Keratinocyte (primary cell): ENCODE measurements at regions not wholly inside any gene's neighbourhood (a gene's known extent, or its start where the extent isn't known, plus 50 kb on each side); places are given as distances from the start of the nearest gene placed in this dataset.

Experiments used
- DNase-seq: peaks from one replicate; pipeline ENCODE4 v3.0.0-alpha.2; 2011; ENCODE audit warnings: low read depth, missing footprints, low spot score
- FAIRE-seq: peaks from 2 replicates; lab custom pipeline; 2011; peaks lifted over from hg19 to GRCh38; lab: Jason Lieb, UNC
- H2AFZ ChIP-seq: 2 replicates; pipeline ENCODE4 v1.6.0; 2012; ENCODE audit warnings: low read length, control low read depth, inconsistent platforms; ENCODE audit not compliant: control insufficient read depth
- H3K27ac ChIP-seq: 2 replicates; pipeline ENCODE4 v1.5.1; 2011; ENCODE audit warnings: low read length; ENCODE audit not compliant: control insufficient read depth, insufficient read depth
- H3K27me3 ChIP-seq: 3 replicates; pipeline ENCODE4 v1.6.0; 2011; ENCODE audit warnings: low read length; ENCODE audit not compliant: control insufficient read depth, insufficient read depth; ENCODE audit errors: extremely low read depth
- H3K36me3 ChIP-seq, 2 experiments: 2 replicates in 1 of 2; 3 replicates in 1 of 2; pipeline ENCODE4 v1.5.1; 2011; ENCODE audit warnings: low read length in 2 of 2, mild to moderate bottlenecking in 1 of 2; ENCODE audit not compliant: control insufficient read depth in 2 of 2, insufficient read depth in 2 of 2; ENCODE audit errors: extremely low read depth in 1 of 2
- H3K4me1 ChIP-seq: 3 replicates; pipeline ENCODE4 v1.5.1; 2011; ENCODE audit warnings: low read length; ENCODE audit not compliant: control insufficient read depth, insufficient read depth; ENCODE audit errors: extremely low read depth
- H3K4me2 ChIP-seq: 3 replicates; pipeline ENCODE4 v1.6.0; 2011; ENCODE audit warnings: low read depth, low read length; ENCODE audit not compliant: control insufficient read depth, insufficient read depth; ENCODE audit errors: extremely low read depth
- H3K4me3 ChIP-seq, 3 experiments: fragments of 200-600 bp in 1 of 3; sonication (generic) in 1 of 3; 2 replicates in 2 of 3; 3 replicates in 1 of 3; pipeline ENCODE4 v1.5.1; 2011 to 2016; ENCODE audit warnings: low read length in 3 of 3, mild to moderate bottlenecking in 3 of 3, control low read depth in 2 of 3, inconsistent platforms in 1 of 3, low read depth in 1 of 3, mixed read lengths in 1 of 3, mixed run types in 1 of 3, moderate library complexity in 1 of 3; ENCODE audit not compliant: control insufficient read depth in 2 of 3, insufficient read depth in 2 of 3; ENCODE audit errors: extremely low read depth in 1 of 3
- H3K79me2 ChIP-seq: 2 replicates; pipeline ENCODE4 v1.6.0; 2012; ENCODE audit warnings: low read length; ENCODE audit not compliant: control insufficient read depth, insufficient read depth
- H3K9ac ChIP-seq: 3 replicates; pipeline ENCODE4 v1.6.0; 2011; ENCODE audit warnings: low read length; ENCODE audit not compliant: control insufficient read depth, insufficient read depth; ENCODE audit errors: extremely low read depth
- H3K9me1 ChIP-seq: 3 replicates; pipeline ENCODE4 v1.6.0; 2011; ENCODE audit warnings: low read length; ENCODE audit not compliant: control insufficient read depth, insufficient read depth; ENCODE audit errors: extremely low read depth
- H3K9me3 ChIP-seq: 2 replicates; pipeline ENCODE4 v1.5.1; 2012; ENCODE audit warnings: low read depth, low read length; ENCODE audit not compliant: control insufficient read depth
- H4K20me1 ChIP-seq: 3 replicates; pipeline ENCODE4 v1.6.0; 2011; ENCODE audit warnings: low read length; ENCODE audit not compliant: control insufficient read depth, insufficient read depth; ENCODE audit errors: extremely low read depth
- CTCF ChIP-seq, 3 experiments: IDR thresholded peaks in 1 of 3; conservative IDR thresholded peaks in 1 of 3; optimal IDR thresholded peaks in 1 of 3; 2 replicates in 2 of 3; 3 replicates in 1 of 3; pipeline versions ENCODE3 to v1.5.1; 2011; ENCODE audit warnings: low read length in 3 of 3, mild to moderate bottlenecking in 3 of 3, moderate library complexity in 2 of 3, control low read depth in 1 of 3, inconsistent platforms in 1 of 3; ENCODE audit not compliant: insufficient read depth in 2 of 3; ENCODE audit errors: extremely low read depth in 1 of 3
- EZH2 ChIP-seq: IDR thresholded peaks from one replicate; pipeline ENCODE4 v1.6.1; 2012; ENCODE audit warnings: inconsistent platforms, mild to moderate bottlenecking, low read length, moderate library complexity
- dilution Hi-C: fragments of 300-500 bp; cut with MboI; formaldehyde crosslinking; loops from one replicate; pipeline ENCODE4 v1.7.0; 2020; ENCODE audit warnings: low sequenced_read_pairs; ENCODE audit not compliant: extremely low pct_ligation_motif_present

- H2AFZ ChIP-seq, result no peak overlapping the region
- H3K9me3 ChIP-seq, result no peaks in the 10 kb centered on the region
- no peak overlapping the region for H3K4me2 ChIP-seq
- H3K4me1 ChIP-seq, result no peaks in the 10 kb centered on the region
- no peaks in the 10 kb centered on the region for H3K27me3 ChIP-seq
- DNase-seq, result no peak
- dilution Hi-C loops, result no loop called here
- H3K27ac ChIP-seq, result no peak overlapping the region
- H3K36me3 ChIP-seq, result no peaks in the 10 kb centered on the region
- no peak for FAIRE-seq
- TF ChIP-seq EZH2 (no peak), CTCF (optimal IDR thresholded peaks at IDR 0.05 in 1 of 3, IDR thresholded peaks at IDR 0.05 in 1 of 3, conservative IDR thresholded peaks at IDR 0.05 in 1 of 3; ENCODE audit: extremely low read depth in 1 of 3, insufficient read depth in 2 of 3, low read length in 3 of 3) (no peak)
- no peaks in the 10 kb centered on the region for H3K79me2 ChIP-seq
- H3K4me3 ChIP-seq, result no peak overlapping the region
- no peaks in the 10 kb centered on the region for H4K20me1 ChIP-seq
- no peaks in the 10 kb centered on the region for H3K9me1 ChIP-seq
- no peak overlapping the region for H3K9ac ChIP-seq
Observed at GRCh38 chr17:45733781-45734180, 50.3 kb upstream of the CRHR1 start.
